ENCODE measurements at regions not wholly inside any gene's neighbourhood (a gene's known extent, or its start where the extent isn't known, plus 50 kb on each side); places are given as distances from the start of the nearest gene placed in this dataset.

- TF ChIP-seq POLR2AphosphoS5 (IDR thresholded peaks at IDR 0.05; ENCODE audit: low read depth, low read length) (no peak), POLR2A (IDR thresholded peaks at IDR 0.05; ENCODE audit: low read depth, low read length) (no peak), TAF1 (IDR thresholded peaks at IDR 0.05; ENCODE audit: low read depth, low read length) (no peak)
These were observed 152.0 kb upstream of the SLC10A2 start for GRCh38 chr13:103218253-103218652.

Measured in GM12891 (cell line).